Activated CD8-positive, alpha-beta T cell treated with anti-CD3 and anti-CD28 coated beads for 36 hours (primary cell): ENCODE measurements at regions not wholly inside any gene's neighbourhood (a gene's known extent, or its start where the extent isn't known, plus 50 kb on each side); places are given as distances from the start of the nearest gene placed in this dataset.

Source experiments
- ATAC-seq: fragments of 200-7000 bp; cut with Tn5 transposase; one replicate; pipeline ENCODE4 v1.10.0; 2021; ENCODE audit warnings: mild to moderate bottlenecking, moderate library complexity
- CTCF ChIA-PET: fragments of 350-600 bp; sonication (Branson Sonifier 250); formaldehyde crosslinking; loops from one replicate; lab custom pipeline; 2021; ENCODE audit warnings: antibody characterized with exemption; lab: Charles Lee
- POLR2A ChIA-PET: fragments of 350-600 bp; sonication (Branson Sonifier 250); formaldehyde crosslinking; loops from one replicate; lab custom pipeline; 2021; ENCODE audit warnings: antibody characterized with exemption; lab: Charles Lee
- DNase-seq: peaks from one replicate; pipeline ENCODE4 v3.0.0-alpha.2; 2020
- H3K27ac Mint-ChIP-seq: one replicate; pipeline ENCODE4 v1.8.0; 2021; ENCODE audit warnings: mild to moderate bottlenecking, mixed read lengths
- H3K27me3 Mint-ChIP-seq: one replicate; pipeline ENCODE4 v1.8.0; 2021; ENCODE audit warnings: mixed read lengths
- H3K36me3 Mint-ChIP-seq: one replicate; pipeline ENCODE4 v1.8.0; 2021; ENCODE audit warnings: low read depth, mixed read lengths
- H3K4me1 Mint-ChIP-seq: one replicate; pipeline ENCODE4 v1.8.0; 2021; ENCODE audit warnings: low read depth, mixed read lengths
- H3K4me3 Mint-ChIP-seq: one replicate; pipeline ENCODE4 v1.8.0; 2021; ENCODE audit warnings: mild to moderate bottlenecking, moderate library complexity, mixed read lengths
- H3K9me3 Mint-ChIP-seq: one replicate; pipeline ENCODE4 v1.8.0; 2021; ENCODE audit warnings: mixed read lengths
- intact Hi-C: fragments of 100-400 bp; cut with micrococcal nuclease; formaldehyde crosslinking; loops from one replicate; pipeline ENCODE4 v1.10.0; 2022
- TF ChIP-seq, protein P1 (sequence below): fragments of 200-600 bp; IDR thresholded peaks from one replicate; pipeline ENCODE4 v1.8.0; 2022; ENCODE audit warnings: antibody characterized with exemption, mild to moderate bottlenecking

DNA sequence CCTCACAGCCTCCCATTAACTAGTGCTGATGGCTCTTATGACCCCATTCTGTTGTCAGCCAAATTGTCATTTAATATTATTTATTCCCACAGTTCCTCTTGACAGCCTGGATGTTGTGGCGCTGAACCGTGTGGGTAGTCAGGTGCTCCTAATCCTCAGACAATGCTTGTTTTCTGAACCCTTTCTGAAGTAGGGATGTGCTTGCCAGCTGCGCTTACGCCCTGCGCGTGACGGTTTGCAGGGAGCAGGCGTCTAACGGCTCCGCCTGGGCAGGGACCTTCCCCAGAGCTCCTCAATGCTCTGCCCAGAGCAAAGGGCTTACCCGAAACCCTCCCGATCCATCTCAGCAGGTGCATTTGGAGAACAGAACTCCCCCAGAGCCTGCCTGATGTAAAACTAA is 358.2 kb upstream of the MYT1L start:
- H3K4me3 Mint-ChIP-seq, result no peak overlapping the region

DNA sequence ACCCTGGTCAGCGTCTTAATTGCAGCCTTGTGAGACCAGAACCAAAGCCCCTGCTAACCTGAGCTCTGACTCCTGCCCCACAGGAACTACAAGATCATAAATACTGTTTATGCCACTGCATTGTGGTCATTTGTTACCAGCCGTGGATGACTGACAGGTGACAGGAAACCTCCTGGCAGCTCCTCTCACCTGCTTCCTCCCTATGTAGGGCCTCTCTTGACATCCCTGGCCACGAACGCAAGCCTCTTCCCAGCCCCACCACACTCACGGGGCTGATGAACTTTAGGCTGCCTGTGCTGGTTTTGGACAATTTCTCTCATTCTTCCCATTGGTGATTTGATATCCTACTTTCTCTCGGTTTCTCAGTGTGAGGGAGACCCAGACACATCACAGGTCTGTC is 357.2 kb upstream of the MYT1L start:
- Mint-ChIP-seq H3K27me3 (no peaks in the 10 kb centered on the region), H3K9me3 (no peaks in the 10 kb centered on the region), H3K4me1 (peaks cover 39% of the 10 kb centered on the region), H3K27ac (no peak overlapping the region), H3K4me3 (no peak overlapping the region), H3K36me3 (no peaks in the 10 kb centered on the region)
- DNase-seq (no peak), ATAC-seq (no peak)
- ChIA-PET POLR2A (no interaction called here), CTCF (interaction anchor here (0.9 kb wide), 1 partner anchor 10 kb away, joined by 4 read pairs; no protein-coding TSS in a partner anchor)
- TF ChIP-seq, protein P1, sequence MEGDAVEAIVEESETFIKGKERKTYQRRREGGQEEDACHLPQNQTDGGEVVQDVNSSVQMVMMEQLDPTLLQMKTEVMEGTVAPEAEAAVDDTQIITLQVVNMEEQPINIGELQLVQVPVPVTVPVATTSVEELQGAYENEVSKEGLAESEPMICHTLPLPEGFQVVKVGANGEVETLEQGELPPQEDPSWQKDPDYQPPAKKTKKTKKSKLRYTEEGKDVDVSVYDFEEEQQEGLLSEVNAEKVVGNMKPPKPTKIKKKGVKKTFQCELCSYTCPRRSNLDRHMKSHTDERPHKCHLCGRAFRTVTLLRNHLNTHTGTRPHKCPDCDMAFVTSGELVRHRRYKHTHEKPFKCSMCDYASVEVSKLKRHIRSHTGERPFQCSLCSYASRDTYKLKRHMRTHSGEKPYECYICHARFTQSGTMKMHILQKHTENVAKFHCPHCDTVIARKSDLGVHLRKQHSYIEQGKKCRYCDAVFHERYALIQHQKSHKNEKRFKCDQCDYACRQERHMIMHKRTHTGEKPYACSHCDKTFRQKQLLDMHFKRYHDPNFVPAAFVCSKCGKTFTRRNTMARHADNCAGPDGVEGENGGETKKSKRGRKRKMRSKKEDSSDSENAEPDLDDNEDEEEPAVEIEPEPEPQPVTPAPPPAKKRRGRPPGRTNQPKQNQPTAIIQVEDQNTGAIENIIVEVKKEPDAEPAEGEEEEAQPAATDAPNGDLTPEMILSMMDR, result no peak
- intact Hi-C loops, result no loop called here

More for the DNA sequence above, 358.2 kb upstream of the MYT1L start:
- Mint-ChIP-seq H3K27me3 (no peaks in the 10 kb centered on the region), H3K36me3 (no peaks in the 10 kb centered on the region), H3K27ac (no peak overlapping the region), H3K9me3 (no peaks in the 10 kb centered on the region), H3K4me1 (peaks cover 36% of the 10 kb centered on the region)
- ChIA-PET POLR2A (no interaction called here), CTCF (no interaction called here)
- intact Hi-C loops, result no loop called here
- TF ChIP-seq, protein P1, result no peak
- ATAC-seq, result no peak
- DNase-seq, result no peak

DNA sequence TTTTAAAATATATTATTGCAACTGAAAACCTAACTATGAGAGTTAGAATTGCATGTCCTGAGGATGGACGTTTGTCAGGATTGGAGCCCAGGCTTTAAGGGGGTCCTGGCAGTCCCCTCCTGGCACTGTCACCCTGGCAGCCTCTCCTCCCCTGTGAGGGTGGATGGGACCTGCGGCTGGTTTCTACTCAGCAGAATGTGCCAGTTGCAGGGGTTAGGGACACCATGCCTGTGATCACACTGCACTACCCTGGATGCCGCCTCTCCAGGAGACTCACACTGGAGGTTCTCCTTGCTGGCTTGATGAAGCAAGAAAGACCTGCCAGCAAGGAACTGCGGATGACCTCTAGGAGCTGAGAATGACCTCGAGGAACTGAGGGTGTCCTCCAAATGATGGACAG is 356.7 kb upstream of the MYT1L start:
- CTCF ChIA-PET, result interaction anchor here (0.7 to 0.9 kb wide), 2 partner anchors 11 kb away, joined by 3 to 4 read pairs; no protein-coding TSS in a partner anchor
- POLR2A ChIA-PET, result no interaction called here
- intact Hi-C loops, result no loop called here

DNA sequence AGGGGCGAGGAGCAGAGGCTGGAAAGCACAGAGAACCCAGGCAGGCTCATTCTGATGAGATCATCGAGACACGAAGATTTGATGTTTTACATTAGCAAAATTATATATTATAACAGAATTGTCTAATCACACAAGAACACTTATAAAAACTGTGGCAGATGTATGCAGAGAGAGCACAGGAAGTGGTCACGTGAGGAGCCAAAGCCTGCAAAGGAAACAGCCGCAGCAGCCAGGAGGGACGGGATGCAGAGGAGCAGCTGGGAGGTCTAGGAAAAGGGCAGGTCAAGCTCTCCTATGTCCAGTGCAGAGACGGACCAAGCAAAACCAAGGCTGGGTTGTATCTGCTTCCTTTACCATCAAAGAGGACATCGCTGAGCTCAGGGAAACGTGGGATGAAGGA is 355.1 kb upstream of the MYT1L start:
- H3K27me3 Mint-ChIP-seq, result no peaks in the 10 kb centered on the region
- H3K4me3 Mint-ChIP-seq, result peak overlapping the region; percentile 40
- no peak overlapping the region for H3K27ac Mint-ChIP-seq
- no peaks in the 10 kb centered on the region for H3K9me3 Mint-ChIP-seq
- no peaks in the 10 kb centered on the region for H3K36me3 Mint-ChIP-seq
- ATAC-seq (no peak), DNase-seq (peak; percentile 25)
- intact Hi-C loops, result no loop called here
- TF ChIP-seq, protein P1, result no peak
- H3K4me1 Mint-ChIP-seq, result peaks cover 49% of the 10 kb centered on the region
- CTCF ChIA-PET, result no interaction called here
- POLR2A ChIA-PET, result no interaction called here

More for the DNA sequence above, 356.7 kb upstream of the MYT1L start:
- TF ChIP-seq, protein P1, result no peak
- Mint-ChIP-seq H3K36me3 (no peaks in the 10 kb centered on the region), H3K27ac (no peak overlapping the region), H3K4me3 (no peak overlapping the region), H3K9me3 (no peaks in the 10 kb centered on the region), H3K4me1 (peaks cover 42% of the 10 kb centered on the region), H3K27me3 (no peaks in the 10 kb centered on the region)
- no peak for DNase-seq
- ATAC-seq, result no peak

DNA sequence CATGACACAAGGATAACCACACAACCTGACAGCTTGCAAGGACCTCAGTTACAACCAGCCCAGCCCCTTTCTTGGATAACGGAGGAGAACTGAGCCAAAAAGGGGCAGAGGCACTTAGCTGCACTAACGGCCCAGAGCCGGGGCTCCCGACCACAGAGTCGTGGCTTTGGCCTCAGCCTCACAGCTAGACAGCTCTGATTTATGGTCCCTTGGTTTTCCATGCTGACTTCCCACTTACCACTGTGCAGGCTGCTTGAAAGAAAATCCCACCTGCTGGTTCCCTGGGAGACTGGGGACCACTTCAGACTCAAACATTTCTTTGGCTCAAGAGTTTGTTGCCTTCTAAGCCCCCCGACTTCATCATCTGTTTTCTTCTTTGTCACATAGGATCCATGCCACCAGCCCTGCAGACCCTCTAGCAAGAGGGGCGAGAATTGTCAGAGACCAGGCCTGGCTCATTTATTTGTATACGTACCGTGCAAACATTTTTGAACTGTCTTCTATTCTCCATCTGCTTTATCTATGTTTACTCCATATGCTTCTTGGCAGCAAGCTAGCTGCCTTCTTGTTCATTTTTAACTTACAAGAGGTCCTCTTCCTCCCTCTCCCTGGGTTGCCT is 352.6 kb upstream of the MYT1L start:
- POLR2A ChIA-PET, result no interaction called here
- no peak overlapping the region for H3K4me3 Mint-ChIP-seq

More for the DNA sequence above, 352.6 kb upstream of the MYT1L start:
- ATAC-seq (no peak), DNase-seq (no peak)
- CTCF ChIA-PET, result no interaction called here
- H3K27me3 Mint-ChIP-seq, result no peaks in the 10 kb centered on the region
- no peak overlapping the region for H3K27ac Mint-ChIP-seq
- no peaks in the 10 kb centered on the region for H3K9me3 Mint-ChIP-seq
- TF ChIP-seq, protein P1, result no peak
- intact Hi-C loops, result no loop called here
- no peaks in the 10 kb centered on the region for H3K36me3 Mint-ChIP-seq
- peaks cover 38% of the 10 kb centered on the region for H3K4me1 Mint-ChIP-seq
